Thyroid gland (tissue), 4 donors: ENCODE measurements at regions not wholly inside any gene's neighbourhood (a gene's known extent, or its start where the extent isn't known, plus 50 kb on each side); places are given as distances from the start of the nearest gene placed in this dataset.

Experiments used
- CTCF ChIP-seq, 6 experiments: fragments of 200-600 bp in 3 of 6; fragments of 450-650 bp in 3 of 6; sonication (generic) in 3 of 6; IDR thresholded peaks; one replicate each; pipeline ENCODE4 v1.5.1; 2016 to 2019; ENCODE audit warnings: antibody characterized with exemption in 6 of 6, mild to moderate bottlenecking in 2 of 6, inconsistent platforms in 1 of 6, moderate library complexity in 1 of 6
- POLR2A ChIP-seq, 2 donors: fragments of 450-650 bp; IDR thresholded peaks; one replicate each; pipeline ENCODE4 v1.6.1; 2017; ENCODE audit warnings: antibody characterized with exemption in 2 of 2, mild to moderate bottlenecking in 2 of 2, moderate library complexity in 1 of 2

- TF ChIP-seq CTCF (IDR thresholded peaks at IDR 0.05), result no peak
- no peak for TF ChIP-seq POLR2A (IDR thresholded peaks at IDR 0.05)
Observed at GRCh38 chr15:95565690-95566089, 764.8 kb upstream of the NR2F2 start.
